HEK293 (cell line): ENCODE measurements at regions not wholly inside any gene's neighbourhood (a gene's known extent, or its start where the extent isn't known, plus 50 kb on each side); places are given as distances from the start of the nearest gene placed in this dataset.
A peak's percentile ranks its signal among the peaks of the same experiment; 100 is the strongest.

Experiments used
- FEZF1 ChIP-seq: fragments of 450-650 bp; formaldehyde crosslinking; IDR thresholded peaks from 2 replicates; pipeline ENCODE4 v1.5.1; 2016; ENCODE audit warnings: missing biosample characterization, missing genetic modification characterization
- REST ChIP-seq: fragments of 450-650 bp; formaldehyde crosslinking; IDR thresholded peaks from 2 replicates; pipeline ENCODE4 v1.5.1; 2016; ENCODE audit warnings: missing biosample characterization, missing genetic modification characterization
- ZNF654 ChIP-seq: fragments of 450-650 bp; formaldehyde crosslinking; IDR thresholded peaks from 2 replicates; pipeline ENCODE4 v1.5.1; 2016; ENCODE audit warnings: low read depth, missing biosample characterization, missing genetic modification characterization

DNA sequence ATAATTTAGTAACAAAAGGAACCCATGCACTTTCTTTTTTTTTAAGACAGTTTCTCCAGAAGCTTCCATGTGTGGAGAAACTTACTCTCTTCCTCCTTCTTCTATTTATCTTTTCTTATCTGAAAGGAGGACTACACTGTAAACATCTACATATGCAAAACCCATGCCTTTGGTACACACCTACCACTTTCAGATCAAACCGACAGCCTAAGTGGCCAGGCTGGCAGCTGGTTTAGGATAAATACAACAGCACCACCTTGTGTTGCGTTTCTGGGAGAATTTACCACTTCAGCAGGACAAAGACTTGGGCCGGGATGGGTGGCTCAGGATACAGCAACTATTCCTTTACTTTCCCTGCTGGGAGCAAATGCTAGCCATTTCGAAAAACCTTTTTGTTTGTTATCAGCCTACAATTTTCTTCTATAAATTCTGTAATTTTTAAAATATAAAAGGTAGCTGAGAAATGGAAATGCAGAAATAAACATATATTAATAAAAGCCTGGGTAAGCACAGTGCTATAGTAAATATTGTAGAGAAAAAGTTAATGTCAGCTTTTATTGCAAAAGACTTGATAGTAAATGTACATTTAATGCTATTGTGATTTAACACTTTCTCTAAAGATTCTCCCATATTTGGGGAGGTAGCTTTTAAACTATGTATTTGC is 94.0 kb upstream of the RFC3 start:
- no peak for TF ChIP-seq FEZF1 (tag by site-specific recombination)
- peak; percentile 96 for TF ChIP-seq ZNF654
- TF ChIP-seq REST (tag by site-specific recombination), result no peak
